DOHH2 (cell line): ENCODE measurements at regions not wholly inside any gene's neighbourhood (a gene's known extent, or its start where the extent isn't known, plus 50 kb on each side); places are given as distances from the start of the nearest gene placed in this dataset.

ENCODE experiments used
- H3F3A ChIP-seq: fragments of 200-600 bp; sonication (generic), shearing (Covaris generic); 2 replicates; pipeline ENCODE4 v1.6.0; 2016; ENCODE audit warnings: antibody characterized with exemption, mild to moderate bottlenecking; ENCODE audit not compliant: control insufficient read depth, insufficient read depth
- H3K27ac ChIP-seq: fragments of 200-600 bp; sonication (generic); 2 replicates; pipeline ENCODE4 v1.5.1; 2014; ENCODE audit warnings: low read depth, mild to moderate bottlenecking, low read length, moderate library complexity
- H3K27me3 ChIP-seq: fragments of 200-600 bp; sonication (generic); 2 replicates; pipeline ENCODE4 v1.6.1; 2014; ENCODE audit warnings: mild to moderate bottlenecking, low read length, mixed read lengths; ENCODE audit not compliant: control insufficient read depth
- H3K36me3 ChIP-seq: fragments of 200-600 bp; sonication (generic); 2 replicates; pipeline ENCODE4 v1.6.1; 2014; ENCODE audit warnings: mild to moderate bottlenecking, low read length, moderate library complexity, mixed read lengths; ENCODE audit not compliant: control insufficient read depth
- H3K4me1 ChIP-seq: fragments of 200-600 bp; sonication (generic); 2 replicates; pipeline ENCODE4 v1.6.1; 2014; ENCODE audit warnings: mild to moderate bottlenecking, low read length, mixed read lengths; ENCODE audit not compliant: control insufficient read depth
- H3K4me2 ChIP-seq: fragments of 200-600 bp; sonication (generic); 2 replicates; pipeline ENCODE4 v1.6.0; 2014; ENCODE audit warnings: mild to moderate bottlenecking, low read length, moderate library complexity
- H3K4me3 ChIP-seq: fragments of 200-600 bp; sonication (generic); 2 replicates; pipeline ENCODE4 v1.5.1; 2014; ENCODE audit warnings: mild to moderate bottlenecking, low read length, mixed read lengths
- H3K79me2 ChIP-seq: fragments of 200-600 bp; sonication (generic); 2 replicates; pipeline ENCODE4 v1.6.1; 2014; ENCODE audit warnings: mild to moderate bottlenecking, low read length, mixed read lengths; ENCODE audit not compliant: control insufficient read depth
- H3K9me2 ChIP-seq: fragments of 200-600 bp; sonication (generic); replicated peaks from 2 replicates; pipeline ENCODE4 v1.6.1; 2014; ENCODE audit warnings: mild to moderate bottlenecking, low read length, mixed read lengths; ENCODE audit not compliant: control insufficient read depth
- H3K9me3 ChIP-seq: fragments of 200-600 bp; sonication (generic); 2 replicates; pipeline ENCODE4 v1.6.1; 2014; ENCODE audit warnings: antibody characterized with exemption, low read length, mixed read lengths; ENCODE audit not compliant: control insufficient read depth, insufficient read depth
- H4K20me1 ChIP-seq: fragments of 200-600 bp; sonication (generic); 2 replicates; pipeline ENCODE4 v1.6.0; 2014; ENCODE audit warnings: low read depth, mild to moderate bottlenecking, antibody characterized with exemption, low read length, moderate library complexity; ENCODE audit not compliant: control insufficient read depth, insufficient read depth
- EZH2phosphoT487 ChIP-seq: fragments of 200-600 bp; sonication (generic); IDR thresholded peaks from 2 replicates; pipeline ENCODE4 v1.6.1; 2017; ENCODE audit warnings: borderline replicate concordance, mild to moderate bottlenecking, antibody characterized with exemption, low read length, moderate library complexity, mixed read lengths
- TF ChIP-seq, protein P1 (sequence below): fragments of 200-600 bp; sonication (generic); IDR thresholded peaks from one replicate; pipeline ENCODE4 v1.5.1; 2014; ENCODE audit warnings: antibody characterized with exemption, mild to moderate bottlenecking, low read depth, low read length; ENCODE audit not compliant: poor library complexity, severe bottlenecking

DNA sequence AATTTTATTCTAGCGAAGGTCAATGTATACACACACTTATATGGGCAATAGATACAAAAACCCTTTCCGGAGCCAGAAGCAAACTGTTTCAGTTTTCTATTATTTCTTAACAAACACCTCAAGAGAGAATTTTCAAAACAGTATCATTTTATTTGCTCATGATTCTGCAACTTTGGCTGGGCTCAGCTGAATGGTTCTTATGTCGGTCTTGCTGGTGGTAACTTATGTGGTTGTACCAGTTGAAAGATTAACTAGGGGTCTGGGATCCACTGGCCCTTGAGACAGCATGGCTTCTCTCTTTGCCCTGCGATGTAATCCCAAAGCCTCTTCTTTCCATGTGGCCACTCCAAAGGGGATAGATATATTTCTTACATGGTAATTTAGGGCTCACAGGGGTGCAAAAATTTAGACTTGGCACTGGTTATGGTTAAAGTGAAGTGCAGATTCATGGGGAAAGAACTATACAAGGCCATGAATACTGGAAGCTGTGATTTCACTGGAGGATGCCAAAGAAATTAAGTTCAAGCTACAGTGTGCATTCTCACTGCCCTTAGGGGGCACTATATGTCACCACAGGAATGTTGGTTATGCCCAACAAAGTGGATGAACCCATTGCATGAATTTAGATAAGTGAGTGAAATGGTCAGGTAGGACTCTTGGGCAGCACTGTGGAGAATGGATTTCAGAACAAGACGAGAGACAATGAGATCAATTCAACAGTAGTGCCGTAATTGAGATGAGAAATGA lies 94.3 kb upstream of the NAV3 start:
- no peaks in the 10 kb centered on the region for H3K36me3 ChIP-seq
- no peaks in the 10 kb centered on the region for H3K9me2 ChIP-seq
- H3K4me1 ChIP-seq = no peaks in the 10 kb centered on the region; the same call in 1 of the 2 replicates
- no peaks in the 10 kb centered on the region for H3F3A ChIP-seq
- no peak overlapping the region for H3K27ac ChIP-seq
- no peak for TF ChIP-seq EZH2phosphoT487
- TF ChIP-seq, protein P1, sequence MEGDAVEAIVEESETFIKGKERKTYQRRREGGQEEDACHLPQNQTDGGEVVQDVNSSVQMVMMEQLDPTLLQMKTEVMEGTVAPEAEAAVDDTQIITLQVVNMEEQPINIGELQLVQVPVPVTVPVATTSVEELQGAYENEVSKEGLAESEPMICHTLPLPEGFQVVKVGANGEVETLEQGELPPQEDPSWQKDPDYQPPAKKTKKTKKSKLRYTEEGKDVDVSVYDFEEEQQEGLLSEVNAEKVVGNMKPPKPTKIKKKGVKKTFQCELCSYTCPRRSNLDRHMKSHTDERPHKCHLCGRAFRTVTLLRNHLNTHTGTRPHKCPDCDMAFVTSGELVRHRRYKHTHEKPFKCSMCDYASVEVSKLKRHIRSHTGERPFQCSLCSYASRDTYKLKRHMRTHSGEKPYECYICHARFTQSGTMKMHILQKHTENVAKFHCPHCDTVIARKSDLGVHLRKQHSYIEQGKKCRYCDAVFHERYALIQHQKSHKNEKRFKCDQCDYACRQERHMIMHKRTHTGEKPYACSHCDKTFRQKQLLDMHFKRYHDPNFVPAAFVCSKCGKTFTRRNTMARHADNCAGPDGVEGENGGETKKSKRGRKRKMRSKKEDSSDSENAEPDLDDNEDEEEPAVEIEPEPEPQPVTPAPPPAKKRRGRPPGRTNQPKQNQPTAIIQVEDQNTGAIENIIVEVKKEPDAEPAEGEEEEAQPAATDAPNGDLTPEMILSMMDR = peak; percentile 29
- no peaks in the 10 kb centered on the region for H3K79me2 ChIP-seq
- H3K4me2 ChIP-seq = no peak overlapping the region
- no peaks in the 10 kb centered on the region for H3K27me3 ChIP-seq
- no peaks in the 10 kb centered on the region for H4K20me1 ChIP-seq
- H3K9me3 ChIP-seq = no peaks in the 10 kb centered on the region
- no peak overlapping the region for H3K4me3 ChIP-seq

DNA sequence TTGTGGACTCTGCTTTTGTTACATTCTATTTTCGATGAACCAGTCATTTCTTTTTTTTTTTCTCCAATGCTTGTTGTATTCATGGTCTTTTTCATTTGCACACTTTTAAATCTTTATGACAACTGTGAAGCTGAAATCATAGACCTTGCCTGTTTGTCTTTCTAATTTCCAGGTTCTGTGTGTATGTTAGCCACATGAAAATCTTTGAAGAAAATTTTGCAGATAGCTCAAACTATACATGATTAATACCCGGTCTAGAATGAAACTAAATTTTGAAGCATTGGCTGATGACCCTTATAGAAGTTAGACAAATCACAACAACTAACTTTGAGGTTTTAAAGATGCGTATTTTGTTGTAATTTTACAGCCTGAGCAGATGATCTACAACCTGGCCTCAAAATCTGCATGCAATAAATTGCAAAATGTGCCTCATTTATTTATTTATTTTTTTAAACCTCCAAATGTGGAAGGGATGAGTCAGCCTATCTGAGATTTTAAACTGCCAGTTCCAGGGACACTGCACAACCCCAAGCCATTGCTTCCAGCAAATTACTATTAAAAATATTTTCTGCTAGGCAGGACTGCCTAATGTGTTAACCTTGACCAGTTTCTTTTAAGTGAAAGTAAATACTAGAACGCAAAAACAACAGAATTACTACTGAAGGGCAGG lies 96.3 kb upstream of the NAV3 start:
- Histone ChIP-seq H3K9me2 (no peaks in the 10 kb centered on the region), H3K27me3 (no peaks in the 10 kb centered on the region), H3K36me3 (no peaks in the 10 kb centered on the region), H4K20me1 (no peaks in the 10 kb centered on the region), H3K4me3 (no peak overlapping the region), H3K79me2 (no peaks in the 10 kb centered on the region), H3K4me2 (no peak overlapping the region), H3K9me3 (no peaks in the 10 kb centered on the region), H3K27ac (no peak overlapping the region), H3F3A (no peaks in the 10 kb centered on the region), H3K4me1 (no peaks in the 10 kb centered on the region)
- no peak for TF ChIP-seq EZH2phosphoT487
- TF ChIP-seq, protein P1 = no peak

DNA sequence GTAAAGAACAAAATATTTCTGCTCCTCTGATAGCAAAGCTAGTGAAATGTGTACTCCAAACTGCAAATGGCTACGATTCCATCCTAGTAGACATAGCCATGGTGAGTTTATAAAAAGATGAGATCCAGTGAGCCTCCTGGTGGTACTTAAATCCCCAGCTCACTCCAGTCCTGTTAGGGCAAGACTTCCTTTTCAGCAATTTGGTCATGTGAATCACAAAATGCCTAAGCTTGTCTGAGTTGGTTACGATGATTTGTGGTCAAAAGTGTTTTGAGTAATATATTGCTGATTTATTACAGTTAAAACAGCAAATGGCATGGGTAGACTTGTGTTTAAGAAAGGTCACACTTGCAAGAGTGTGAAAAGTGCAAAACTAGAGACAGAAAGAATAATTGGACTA lies 102.7 kb upstream of the NAV3 start:
- Histone ChIP-seq H3K79me2 (no peaks in the 10 kb centered on the region), H3K4me3 (no peak overlapping the region), H4K20me1 (no peaks in the 10 kb centered on the region), H3K9me2 (no peaks in the 10 kb centered on the region), H3K9me3 (no peaks in the 10 kb centered on the region), H3F3A (no peaks in the 10 kb centered on the region), H3K27ac (no peak overlapping the region), H3K27me3 (no peaks in the 10 kb centered on the region), H3K36me3 (no peaks in the 10 kb centered on the region), H3K4me1 (peaks cover 2% of the 10 kb centered on the region; the same call in 1 of the 2 replicates), H3K4me2 (no peak overlapping the region)
- TF ChIP-seq EZH2phosphoT487 = no peak
- TF ChIP-seq, protein P1 = no peak
